ENCODE measurements at regions not wholly inside any gene's neighbourhood (a gene's known extent, or its start where the extent isn't known, plus 50 kb on each side); places are given as distances from the start of the nearest gene placed in this dataset.

DNA sequence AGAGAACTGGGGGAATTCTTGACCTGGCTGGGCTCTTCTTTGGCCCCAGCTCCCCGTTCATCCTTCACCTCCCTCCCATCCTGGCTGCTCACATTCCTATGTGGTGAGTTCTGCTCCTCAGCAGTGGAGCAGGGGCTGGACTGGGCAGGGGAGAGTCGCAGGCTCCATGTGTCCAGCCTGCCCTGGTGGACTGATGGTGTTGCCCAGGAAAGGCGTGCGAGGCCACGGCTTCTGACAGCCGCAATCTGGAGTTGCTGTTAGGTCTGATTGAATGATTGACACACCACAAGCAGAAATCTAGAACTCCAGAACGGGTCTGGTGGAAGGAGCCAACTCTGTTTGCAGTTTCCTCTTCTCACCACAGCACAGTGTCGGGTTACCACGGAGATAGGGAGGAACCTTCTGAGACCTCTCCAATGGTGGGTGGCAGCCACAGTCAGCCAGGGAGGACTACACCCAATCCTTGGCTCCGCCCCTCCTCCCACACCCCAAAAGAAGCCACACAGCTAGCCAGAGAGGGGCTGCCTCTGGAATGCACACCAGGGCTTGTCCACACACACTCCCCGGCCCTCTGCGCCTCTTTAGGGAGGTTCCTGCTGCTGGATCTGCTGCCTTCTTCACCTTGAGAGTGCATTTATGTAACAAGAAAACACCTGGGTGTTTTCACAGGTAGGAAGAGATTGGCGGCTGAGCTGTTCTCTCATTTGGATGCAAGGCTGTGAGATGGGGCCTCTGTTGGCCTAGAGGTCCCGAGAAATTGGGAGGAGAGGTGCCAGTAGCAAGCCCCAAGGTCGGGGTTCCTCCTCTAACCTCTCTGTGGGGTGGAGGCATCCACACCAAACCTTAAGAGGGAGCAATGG lies 56.4 kb upstream of the CD44 start:
- TF ChIP-seq CTCF (IDR thresholded peaks at IDR 0.05) = no peak
- no peak for TF ChIP-seq ZNF317 (CRISPR knock-in tag; IDR thresholded peaks at IDR 0.05; ENCODE audit: borderline replicate concordance, low read depth)
